ENCODE measurements at regions not wholly inside any gene's neighbourhood (a gene's known extent, or its start where the extent isn't known, plus 50 kb on each side); places are given as distances from the start of the nearest gene placed in this dataset.

- DNase-seq: no peak
Measured at GRCh38 chr4:179976777-179977176, 2266.4 kb upstream of the TENM3 start.

- no peak for DNase-seq
Measured at GRCh38 chr4:179977378-179977777, 2265.8 kb upstream of the TENM3 start.

- no peak for DNase-seq
Measured at GRCh38 chr4:179981161-179981560, 2262.0 kb upstream of the TENM3 start.

GRCh38 chr4:179989975-179990374, 2253.2 kb upstream of the TENM3 start:
- no peak for DNase-seq

GRCh38 chr4:180009316-180009715, 2233.9 kb upstream of the TENM3 start:
- no peak for DNase-seq

GRCh38 chr4:180028682-180029081, 2214.5 kb upstream of the TENM3 start:
- DNase-seq: no peak

GRCh38 chr4:180031330-180031729, 2211.9 kb upstream of the TENM3 start:
- DNase-seq: no peak

GRCh38 chr4:180041576-180041975, 2201.6 kb upstream of the TENM3 start:
- no peak for DNase-seq

- DNase-seq: no peak
Measured at GRCh38 chr4:180052629-180053028, 2190.6 kb upstream of the TENM3 start.

GRCh38 chr4:180054291-180054690, 2188.9 kb upstream of the TENM3 start:
- no peak for DNase-seq

GRCh38 chr4:180057299-180057721, 2185.9 kb upstream of the TENM3 start:
- DNase-seq: no peak

- DNase-seq: no peak
Measured at GRCh38 chr4:180057891-180058671, 2185.1 kb upstream of the TENM3 start.

- DNase-seq: no peak
Measured at GRCh38 chr4:180058691-180059215, 2184.4 kb upstream of the TENM3 start.

- DNase-seq: no peak
Measured at GRCh38 chr4:180059216-180059881, 2183.9 kb upstream of the TENM3 start.

- DNase-seq: no peak
Measured at GRCh38 chr4:180060159-180060889, 2182.9 kb upstream of the TENM3 start.

GRCh38 chr4:180081072-180081471, 2162.1 kb upstream of the TENM3 start:
- DNase-seq: no peak

- DNase-seq: no peak
Measured at GRCh38 chr4:180084561-180084960, 2158.6 kb upstream of the TENM3 start.

GRCh38 chr4:180086480-180087190, 2156.6 kb upstream of the TENM3 start:
- DNase-seq: no peak

- DNase-seq: no peak
Measured at GRCh38 chr4:180098586-180098985, 2144.6 kb upstream of the TENM3 start.

GRCh38 chr4:180099957-180100356, 2143.2 kb upstream of the TENM3 start:
- no peak for DNase-seq

GRCh38 chr4:180100433-180101344, 2142.5 kb upstream of the TENM3 start:
- DNase-seq: no peak
